Putamen (tissue), 1 donor: ENCODE measurements at regions not wholly inside any gene's neighbourhood (a gene's known extent, or its start where the extent isn't known, plus 50 kb on each side); places are given as distances from the start of the nearest gene placed in this dataset.

ENCODE experiments used
- DNase-seq: peaks from one replicate; pipeline ENCODE4 v3.0.0-alpha.2; 2016; ENCODE audit warnings: low spot score

GRCh38 chr13:69571606-69572323 lies 535.9 kb upstream of the ATXN8OS start:
- DNase-seq, result no peak

- DNase-seq, result no peak
Observed at GRCh38 chr13:69567514-69567913, 540.1 kb upstream of the ATXN8OS start.

- DNase-seq, result no peak
Observed at GRCh38 chr13:69566104-69566716, 541.4 kb upstream of the ATXN8OS start.

GRCh38 chr13:69565334-69565733 lies 542.3 kb upstream of the ATXN8OS start:
- DNase-seq, result no peak

- no peak for DNase-seq
Observed at GRCh38 chr13:69556540-69557196, 551.0 kb upstream of the ATXN8OS start.

- DNase-seq, result no peak
Observed at GRCh38 chr13:69553976-69554375, 553.6 kb upstream of the ATXN8OS start.

- DNase-seq, result no peak
Observed at GRCh38 chr13:69551193-69551592, 556.4 kb upstream of the ATXN8OS start.

GRCh38 chr13:69547780-69548179 lies 559.8 kb upstream of the ATXN8OS start:
- no peak for DNase-seq

- no peak for DNase-seq
Observed at GRCh38 chr13:69545551-69545950, 562.1 kb upstream of the ATXN8OS start.

- no peak for DNase-seq
Observed at GRCh38 chr13:69524459-69525150, 583.0 kb upstream of the ATXN8OS start.

GRCh38 chr13:69496981-69497380 lies 610.6 kb upstream of the ATXN8OS start:
- DNase-seq, result no peak

- no peak for DNase-seq
Observed at GRCh38 chr13:69495096-69495495, 612.5 kb upstream of the ATXN8OS start.

GRCh38 chr13:69487576-69487975 lies 620.0 kb upstream of the ATXN8OS start:
- no peak for DNase-seq

- no peak for DNase-seq
Observed at GRCh38 chr13:69485991-69486592, 621.5 kb upstream of the ATXN8OS start.

GRCh38 chr13:69477451-69477850 lies 630.2 kb upstream of the ATXN8OS start:
- DNase-seq, result no peak

- peak; percentile 45 for DNase-seq
Observed at GRCh38 chr13:69474011-69474685, 633.5 kb upstream of the ATXN8OS start.

GRCh38 chr13:69468624-69469023 lies 639.0 kb upstream of the ATXN8OS start:
- no peak for DNase-seq

- no peak for DNase-seq
Observed at GRCh38 chr13:69461397-69461796, 646.2 kb upstream of the ATXN8OS start.

GRCh38 chr13:69459346-69459745 lies 648.3 kb upstream of the ATXN8OS start:
- DNase-seq, result no peak

GRCh38 chr13:69458013-69458412 lies 649.6 kb upstream of the ATXN8OS start:
- no peak for DNase-seq

- no peak for DNase-seq
Observed at GRCh38 chr13:69450245-69450644, 657.4 kb upstream of the ATXN8OS start.

GRCh38 chr13:69425235-69425634 lies 682.4 kb upstream of the ATXN8OS start:
- no peak for DNase-seq
